RWPE1 (cell line): ENCODE measurements at regions not wholly inside any gene's neighbourhood (a gene's known extent, or its start where the extent isn't known, plus 50 kb on each side); places are given as distances from the start of the nearest gene placed in this dataset.

Experiments
- CTCF ChIA-PET: fragments of 350-600 bp; sonication (Branson Sonifier 250); formaldehyde crosslinking; extraction: SDS; loops from one replicate; lab custom pipeline; 2021; lab: Yijun Ruan, JAX
- POLR2A ChIA-PET: fragments of 400-600 bp; formaldehyde crosslinking; extraction: SDS; loops from one replicate; lab custom pipeline; 2020; ENCODE audit warnings: antibody characterized with exemption; ENCODE audit not compliant: low non-redundant PET; lab: Yijun Ruan, JAX
- DNase-seq: peaks from one replicate; pipeline ENCODE4 v3.0.0; 2012; ENCODE audit warnings: low spot score
- H3K27ac ChIP-seq: fragments of 450-650 bp; 2 replicates; pipeline ENCODE4 v1.5.1; 2017
- CTCF ChIP-seq: fragments of 450-650 bp; conservative IDR thresholded peaks from 2 replicates; pipeline ENCODE4 v1.5.1; 2017; ENCODE audit warnings: low read depth, mild to moderate bottlenecking

GRCh38 chr3:18127859-18128681, 297.1 kb downstream of the SATB1 start:
- no peak overlapping the region for H3K27ac ChIP-seq
- no peak for DNase-seq
- ChIA-PET POLR2A (no interaction called here), CTCF (no interaction called here)
- TF ChIP-seq CTCF, result no peak

GRCh38 chr3:18127174-18127858, 297.8 kb downstream of the SATB1 start:
- ChIA-PET POLR2A (interaction anchor here (0.7 kb wide), 1 partner anchor 522 kb away, joined by 3 read pairs; no protein-coding TSS in a partner anchor), CTCF (no interaction called here)
- TF ChIP-seq CTCF, result no peak
- no peak overlapping the region for H3K27ac ChIP-seq
- no peak for DNase-seq

- POLR2A ChIA-PET, result interaction anchor here (0.7 kb wide), 1 partner anchor 521 kb away, joined by 3 read pairs; no protein-coding TSS in a partner anchor
Observed at GRCh38 chr3:18126772-18127171, 298.4 kb downstream of the SATB1 start.

GRCh38 chr3:18124501-18124900, 300.6 kb downstream of the SATB1 start:
- no peak overlapping the region for H3K27ac ChIP-seq
- POLR2A ChIA-PET, result no interaction called here
- TF ChIP-seq CTCF, result no peak
- DNase-seq, result peak; percentile 26
- CTCF ChIA-PET, result interaction anchor here (0.6 kb wide), 1 partner anchor 28 kb away, joined by 3 read pairs; no protein-coding TSS in a partner anchor

More at GRCh38 chr3:18126772-18127171, 298.4 kb downstream of the SATB1 start:
- CTCF ChIA-PET, result no interaction called here
- no peak for TF ChIP-seq CTCF
- no peak for DNase-seq
- H3K27ac ChIP-seq, result no peak overlapping the region

GRCh38 chr3:18122264-18122663, 302.9 kb downstream of the SATB1 start:
- ChIA-PET POLR2A (no interaction called here), CTCF (no interaction called here)
- no peak for DNase-seq
- H3K27ac ChIP-seq, result no peak overlapping the region
- no peak for TF ChIP-seq CTCF

GRCh38 chr3:18121020-18121419, 304.1 kb downstream of the SATB1 start:
- POLR2A ChIA-PET, result no interaction called here
- CTCF ChIA-PET, result no interaction called here
- H3K27ac ChIP-seq, result no peak overlapping the region
- no peak for DNase-seq
- no peak for TF ChIP-seq CTCF
